NCI-H524 (cell line): ENCODE measurements at regions not wholly inside any gene's neighbourhood (a gene's known extent, or its start where the extent isn't known, plus 50 kb on each side); places are given as distances from the start of the nearest gene placed in this dataset.
A peak's percentile ranks its signal among the peaks of the same experiment; 100 is the strongest.

Experiments
- DNase-seq, 2 experiments: peaks; one replicate each; lab custom pipeline; 2025; lab: John Stamatoyannopoulos, UW

- no peak for DNase-seq
Measured at GRCh38 chr13:103282571-103283450, 216.6 kb upstream of the SLC10A2 start.

- no peak for DNase-seq
Measured at GRCh38 chr13:103277959-103278694, 211.9 kb upstream of the SLC10A2 start.

- DNase-seq = no peak
Measured at GRCh38 chr13:103276775-103277498, 210.7 kb upstream of the SLC10A2 start.

- DNase-seq = no peak
Measured at GRCh38 chr13:103275722-103276121, 209.5 kb upstream of the SLC10A2 start.

GRCh38 chr13:103275081-103275480 lies 208.9 kb upstream of the SLC10A2 start:
- DNase-seq = no peak

GRCh38 chr13:103273825-103274224 lies 207.6 kb upstream of the SLC10A2 start:
- DNase-seq = no peak

GRCh38 chr13:103272770-103273169 lies 206.6 kb upstream of the SLC10A2 start:
- DNase-seq = no peak

- DNase-seq = no peak
Measured at GRCh38 chr13:103263448-103263847, 197.2 kb upstream of the SLC10A2 start.

GRCh38 chr13:103255587-103256301 lies 189.5 kb upstream of the SLC10A2 start:
- DNase-seq = no peak

GRCh38 chr13:103250071-103250470 lies 183.9 kb upstream of the SLC10A2 start:
- peak; percentile 53 to 84 for DNase-seq

- DNase-seq = peak; percentile 43 to 86
Measured at GRCh38 chr13:103246581-103247200, 180.5 kb upstream of the SLC10A2 start.

- DNase-seq = no peak
Measured at GRCh38 chr13:103243495-103243894, 177.3 kb upstream of the SLC10A2 start.

GRCh38 chr13:103238441-103238840 lies 172.2 kb upstream of the SLC10A2 start:
- peak in 1 of 2 experiments; percentile 2 for DNase-seq

- peak in 1 of 2 experiments; percentile 26 for DNase-seq
Measured at GRCh38 chr13:103236213-103236612, 170.0 kb upstream of the SLC10A2 start.

GRCh38 chr13:103229674-103230073 lies 163.5 kb upstream of the SLC10A2 start:
- DNase-seq = no peak

GRCh38 chr13:103224804-103225203 lies 158.6 kb upstream of the SLC10A2 start:
- DNase-seq = no peak

- no peak for DNase-seq
Measured at GRCh38 chr13:103222683-103223082, 156.5 kb upstream of the SLC10A2 start.

GRCh38 chr13:103218253-103218652 lies 152.0 kb upstream of the SLC10A2 start:
- DNase-seq = no peak

- no peak for DNase-seq
Measured at GRCh38 chr13:103213152-103213551, 146.9 kb upstream of the SLC10A2 start.

- no peak for DNase-seq
Measured at GRCh38 chr13:103210348-103210747, 144.1 kb upstream of the SLC10A2 start.

- DNase-seq = peak in 1 of 2 experiments; percentile 8
Measured at GRCh38 chr13:103203735-103204330, 137.6 kb upstream of the SLC10A2 start.
